ENCODE measurements at regions not wholly inside any gene's neighbourhood (a gene's known extent, or its start where the extent isn't known, plus 50 kb on each side); places are given as distances from the start of the nearest gene placed in this dataset.

DNA sequence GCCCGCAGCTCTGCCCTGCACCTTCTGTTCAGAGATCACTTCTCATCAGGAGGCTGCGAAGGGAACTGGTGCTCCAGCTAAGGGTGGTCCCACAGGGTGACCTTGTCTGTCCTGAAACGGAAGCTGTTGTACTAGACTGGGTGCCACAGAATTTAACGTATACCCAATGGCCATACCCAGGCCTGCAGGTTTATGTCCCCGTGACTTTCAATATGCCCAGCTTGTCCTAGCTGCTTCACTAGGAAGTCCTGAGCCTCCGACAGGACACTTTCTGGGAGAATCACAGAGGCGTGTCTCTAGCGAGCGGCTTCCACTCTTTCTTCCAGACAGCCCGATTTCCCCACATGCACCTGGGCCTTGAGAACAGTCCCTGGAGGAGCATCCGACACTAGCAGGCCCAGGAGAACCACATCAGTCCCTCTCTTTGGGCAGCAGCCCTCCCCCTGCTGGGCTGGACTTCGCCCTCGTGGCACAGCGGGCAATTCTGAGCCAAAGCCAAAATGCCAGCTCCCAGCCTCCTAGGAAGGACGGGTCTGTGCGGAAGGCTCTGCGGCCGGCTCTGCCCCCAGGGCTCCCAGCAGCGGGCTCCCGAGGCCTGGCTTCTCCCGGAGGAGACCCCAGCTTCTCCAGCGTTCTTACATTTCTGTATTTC, 91.9 kb upstream of the OTOS start:
- peaks cover 20% of the 10 kb centered on the region for H3K4me1 ChIP-seq (ENCODE audit: control insufficient read depth, low read length)
- H3K36me3 ChIP-seq (ENCODE audit: control insufficient read depth, low read length), result no peaks in the 10 kb centered on the region
- no peaks in the 10 kb centered on the region for H3K9me2 ChIP-seq (replicated peaks; ENCODE audit: control insufficient read depth, low read length)
- H3F3A ChIP-seq (ENCODE audit: control insufficient read depth, insufficient read depth), result no peaks in the 10 kb centered on the region
- H3K27ac ChIP-seq (ENCODE audit: low read depth, low read length), result no peak overlapping the region
- H3K27me3 ChIP-seq (ENCODE audit: control insufficient read depth, low read length), result no peaks in the 10 kb centered on the region
- peak overlapping the region; percentile 64; the same call in 1 of the 2 replicates for H3K4me3 ChIP-seq (ENCODE audit: low read length)
- H3K79me2 ChIP-seq (ENCODE audit: control insufficient read depth, low read length), result no peaks in the 10 kb centered on the region
- no peaks in the 10 kb centered on the region for H4K20me1 ChIP-seq (ENCODE audit: control insufficient read depth, insufficient read depth, low read depth, low read length)
- H3K9me3 ChIP-seq (ENCODE audit: control insufficient read depth, insufficient read depth, low read length), result peaks cover 17% of the 10 kb centered on the region; the same call in 1 of the 2 replicates
- no peak for TF ChIP-seq EZH2phosphoT487 (IDR thresholded peaks at IDR 0.05; ENCODE audit: borderline replicate concordance, low read length)
- TF ChIP-seq, protein P1, sequence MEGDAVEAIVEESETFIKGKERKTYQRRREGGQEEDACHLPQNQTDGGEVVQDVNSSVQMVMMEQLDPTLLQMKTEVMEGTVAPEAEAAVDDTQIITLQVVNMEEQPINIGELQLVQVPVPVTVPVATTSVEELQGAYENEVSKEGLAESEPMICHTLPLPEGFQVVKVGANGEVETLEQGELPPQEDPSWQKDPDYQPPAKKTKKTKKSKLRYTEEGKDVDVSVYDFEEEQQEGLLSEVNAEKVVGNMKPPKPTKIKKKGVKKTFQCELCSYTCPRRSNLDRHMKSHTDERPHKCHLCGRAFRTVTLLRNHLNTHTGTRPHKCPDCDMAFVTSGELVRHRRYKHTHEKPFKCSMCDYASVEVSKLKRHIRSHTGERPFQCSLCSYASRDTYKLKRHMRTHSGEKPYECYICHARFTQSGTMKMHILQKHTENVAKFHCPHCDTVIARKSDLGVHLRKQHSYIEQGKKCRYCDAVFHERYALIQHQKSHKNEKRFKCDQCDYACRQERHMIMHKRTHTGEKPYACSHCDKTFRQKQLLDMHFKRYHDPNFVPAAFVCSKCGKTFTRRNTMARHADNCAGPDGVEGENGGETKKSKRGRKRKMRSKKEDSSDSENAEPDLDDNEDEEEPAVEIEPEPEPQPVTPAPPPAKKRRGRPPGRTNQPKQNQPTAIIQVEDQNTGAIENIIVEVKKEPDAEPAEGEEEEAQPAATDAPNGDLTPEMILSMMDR (IDR thresholded peaks at IDR 0.05; ENCODE audit: low read depth, low read length, poor library complexity, severe bottlenecking), result no peak
- peak overlapping the region; percentile 76 for H3K4me2 ChIP-seq (ENCODE audit: low read length)

DNA sequence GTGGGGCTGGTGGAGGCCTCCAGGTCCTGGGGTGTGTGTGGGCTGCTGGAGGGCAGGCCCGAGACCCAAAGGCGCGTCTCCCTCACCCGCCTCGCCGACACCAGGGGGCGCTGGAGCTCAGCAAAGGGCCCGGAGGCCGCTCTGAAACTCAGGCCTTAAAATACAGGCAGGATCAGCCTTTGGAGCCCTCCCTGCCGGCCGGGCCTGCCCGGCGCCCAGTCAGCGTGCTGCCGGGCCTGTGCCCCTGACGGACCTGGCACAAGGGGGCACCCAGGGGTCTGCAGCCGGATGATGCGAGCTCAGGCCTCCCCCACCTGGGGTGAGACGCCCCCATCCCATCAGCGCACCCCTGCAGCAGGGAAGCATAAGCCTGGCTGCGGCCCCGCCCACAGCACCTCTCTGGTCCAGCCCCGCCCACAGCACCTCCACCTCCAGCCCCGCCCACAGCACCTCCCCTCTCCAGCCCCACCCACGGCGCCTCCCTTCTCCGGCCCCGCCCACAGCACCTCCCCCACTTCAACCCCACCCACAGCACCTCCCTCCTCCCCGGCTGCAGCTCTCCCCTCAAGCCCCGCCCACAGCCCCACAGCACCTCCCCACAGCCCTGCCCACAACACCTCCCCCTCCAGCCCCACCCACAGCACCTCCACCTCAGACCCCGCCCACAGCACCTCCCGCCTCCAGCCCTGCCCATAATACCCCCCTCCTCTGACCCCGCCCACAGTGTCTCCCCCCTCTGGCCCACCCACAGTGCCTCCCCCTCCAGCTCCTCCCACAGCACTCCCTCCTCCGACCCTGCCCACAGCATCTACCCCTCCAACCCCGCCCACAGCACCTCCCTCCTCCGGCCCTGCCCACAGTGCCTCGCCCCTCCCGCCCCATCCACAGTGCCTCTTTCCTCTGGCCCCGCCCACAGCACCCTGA, 92.8 kb upstream of the OTOS start:
- TF ChIP-seq, protein P1 (IDR thresholded peaks at IDR 0.05; ENCODE audit: low read depth, low read length, poor library complexity, severe bottlenecking), result peak; percentile 73
- TF ChIP-seq EZH2phosphoT487 (IDR thresholded peaks at IDR 0.05; ENCODE audit: borderline replicate concordance, low read length), result no peak
- Histone ChIP-seq H3F3A (ENCODE audit: control insufficient read depth, insufficient read depth) (no peaks in the 10 kb centered on the region), H3K27me3 (ENCODE audit: control insufficient read depth, low read length) (no peaks in the 10 kb centered on the region), H3K27ac (ENCODE audit: low read depth, low read length) (no peak overlapping the region), H3K36me3 (ENCODE audit: control insufficient read depth, low read length) (no peaks in the 10 kb centered on the region), H4K20me1 (ENCODE audit: control insufficient read depth, insufficient read depth, low read depth, low read length) (no peaks in the 10 kb centered on the region), H3K4me2 (ENCODE audit: low read length) (peak overlapping the region; percentile 76), H3K9me3 (ENCODE audit: control insufficient read depth, insufficient read depth, low read length) (peaks cover 16% of the 10 kb centered on the region; the same call in 1 of the 2 replicates), H3K4me3 (ENCODE audit: low read length) (peak overlapping the region; percentile 64), H3K4me1 (ENCODE audit: control insufficient read depth, low read length) (peaks cover 20% of the 10 kb centered on the region), H3K9me2 (replicated peaks; ENCODE audit: control insufficient read depth, low read length) (no peaks in the 10 kb centered on the region), H3K79me2 (ENCODE audit: control insufficient read depth, low read length) (no peaks in the 10 kb centered on the region)

DNA sequence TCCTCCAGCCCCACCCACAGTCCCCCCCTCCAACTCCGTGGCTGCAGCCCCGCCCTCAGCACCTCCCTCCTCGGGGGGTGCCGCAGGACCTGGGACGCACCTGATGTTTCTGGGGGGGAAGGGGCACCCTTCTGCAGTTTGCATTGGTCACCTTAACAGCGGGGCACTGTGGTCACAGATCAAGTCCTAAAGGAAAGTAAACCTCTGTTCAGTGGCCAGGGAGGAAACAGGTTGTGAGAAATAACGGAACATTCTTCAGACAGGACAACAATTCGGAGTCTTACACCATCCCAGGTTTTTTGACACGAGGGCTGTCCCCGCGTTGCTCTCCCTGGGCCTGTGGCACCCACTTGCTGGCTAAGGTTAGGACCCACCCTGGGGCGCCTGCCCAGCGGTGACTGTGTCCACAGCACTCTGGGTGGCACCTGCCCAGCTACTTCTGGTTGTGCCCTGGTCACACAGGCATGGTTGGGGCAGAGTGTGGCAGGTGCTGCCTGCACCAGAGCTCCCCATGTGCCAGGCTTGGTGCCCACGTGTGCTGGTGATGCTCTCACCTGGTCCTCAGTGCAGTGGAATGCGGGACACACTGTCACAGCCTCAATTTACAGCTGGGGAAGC, 93.5 kb upstream of the OTOS start:
- H3K79me2 ChIP-seq (ENCODE audit: control insufficient read depth, low read length), result no peaks in the 10 kb centered on the region
- no peaks in the 10 kb centered on the region for H3K36me3 ChIP-seq (ENCODE audit: control insufficient read depth, low read length)
- H3K27me3 ChIP-seq (ENCODE audit: control insufficient read depth, low read length), result no peaks in the 10 kb centered on the region
- peaks cover 20% of the 10 kb centered on the region for H3K4me1 ChIP-seq (ENCODE audit: control insufficient read depth, low read length)
- H4K20me1 ChIP-seq (ENCODE audit: control insufficient read depth, insufficient read depth, low read depth, low read length), result no peaks in the 10 kb centered on the region
- no peaks in the 10 kb centered on the region for H3K9me2 ChIP-seq (replicated peaks; ENCODE audit: control insufficient read depth, low read length)
- H3K4me2 ChIP-seq (ENCODE audit: low read length), result peak overlapping the region; percentile 3; the same call in 1 of the 2 replicates
- H3F3A ChIP-seq (ENCODE audit: control insufficient read depth, insufficient read depth), result no peaks in the 10 kb centered on the region
- no peak overlapping the region for H3K27ac ChIP-seq (ENCODE audit: low read depth, low read length)
- peaks cover 10% of the 10 kb centered on the region; the same call in 1 of the 2 replicates for H3K9me3 ChIP-seq (ENCODE audit: control insufficient read depth, insufficient read depth, low read length)
- no peak overlapping the region for H3K4me3 ChIP-seq (ENCODE audit: low read length)
- TF ChIP-seq EZH2phosphoT487 (IDR thresholded peaks at IDR 0.05; ENCODE audit: borderline replicate concordance, low read length), result no peak
- TF ChIP-seq, protein P1 (IDR thresholded peaks at IDR 0.05; ENCODE audit: low read depth, low read length, poor library complexity, severe bottlenecking), result no peak

Measured in DOHH2 (cell line).